DMS153 (cell line): ENCODE measurements at regions not wholly inside any gene's neighbourhood (a gene's known extent, or its start where the extent isn't known, plus 50 kb on each side); places are given as distances from the start of the nearest gene placed in this dataset.

Experiments used
- DNase-seq: peaks from one replicate; lab custom pipeline; 2025; lab: John Stamatoyannopoulos, UW

DNA sequence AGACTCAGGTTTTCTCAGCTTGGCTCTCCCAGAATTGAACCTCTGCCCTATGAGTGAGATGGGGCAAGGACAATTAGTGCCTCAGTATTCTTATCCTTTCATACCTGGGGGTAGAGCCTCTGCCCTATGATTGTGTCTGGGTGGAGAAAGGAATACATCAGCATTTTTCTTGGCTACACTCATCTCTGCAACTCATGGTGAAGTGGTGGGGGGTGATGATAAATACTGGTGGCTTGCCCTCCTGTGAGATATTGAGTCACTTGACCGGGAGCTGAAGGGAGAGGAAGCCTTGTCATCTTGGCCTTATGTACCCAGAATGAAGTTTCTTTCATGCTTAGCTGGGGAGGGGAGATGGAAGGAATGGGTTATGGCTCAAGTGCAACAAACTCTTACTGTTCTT, 71.3 kb upstream of the ENOX2 start:
- no peak for DNase-seq

DNA sequence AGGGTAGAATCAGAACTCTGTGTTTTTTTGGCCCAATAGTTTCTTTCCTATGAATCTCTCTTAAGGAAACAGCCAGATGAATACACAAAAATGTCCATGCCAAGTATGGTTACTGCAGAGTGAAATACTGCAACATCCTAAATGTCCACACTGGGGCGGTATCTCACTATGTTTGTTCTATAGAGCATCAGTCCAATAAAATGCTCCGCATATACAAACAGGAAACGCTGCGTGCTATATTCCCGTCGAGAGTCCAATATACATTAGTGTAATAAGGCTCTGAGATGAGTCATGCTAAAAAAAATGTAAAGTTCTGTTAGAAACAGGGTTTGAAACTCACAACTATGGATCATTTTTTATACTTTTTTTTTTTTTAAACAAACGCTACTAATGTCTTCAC, 72.9 kb upstream of the ENOX2 start:
- DNase-seq, result peak; percentile 61

DNA sequence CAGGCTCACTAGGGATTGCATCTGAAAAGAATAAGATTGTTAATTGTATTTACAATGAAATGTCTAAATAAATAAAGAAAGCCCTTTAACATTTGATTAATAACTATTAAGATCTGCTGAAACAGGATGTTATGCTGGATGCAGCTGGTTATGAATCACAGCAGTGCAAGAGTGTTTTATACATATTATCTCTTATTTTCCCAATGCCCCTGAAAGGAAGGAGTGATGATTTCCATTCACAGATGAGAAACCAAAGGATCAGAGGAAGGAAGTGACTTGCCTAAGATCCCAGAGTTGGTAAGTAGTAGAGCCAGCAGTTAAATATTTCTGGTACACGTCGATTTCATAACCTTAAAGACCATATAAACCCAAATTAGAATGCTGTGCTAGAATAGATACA, 76.3 kb upstream of the ARHGAP36 start:
- DNase-seq, result no peak

DNA sequence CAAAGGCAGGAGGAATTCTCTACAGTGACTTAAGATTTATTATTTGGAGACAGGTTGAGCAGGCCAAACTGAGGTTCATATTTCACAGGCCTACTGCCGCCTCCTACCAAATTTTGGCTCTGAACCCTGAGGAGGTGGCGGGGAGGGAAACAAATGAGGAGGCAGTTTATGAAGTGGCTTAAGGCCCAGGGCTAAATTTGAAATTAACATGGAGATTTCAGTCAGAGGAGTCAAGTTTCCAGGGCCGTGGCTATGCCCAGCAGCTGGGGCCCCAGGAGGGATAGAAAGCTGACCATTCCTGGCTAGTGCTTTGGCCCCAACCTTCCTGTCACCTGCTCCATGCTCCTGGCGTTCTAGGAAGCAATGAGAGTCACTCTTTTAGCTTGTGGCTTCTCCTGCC, 73.4 kb upstream of the ARHGAP36 start:
- DNase-seq, result no peak

DNA sequence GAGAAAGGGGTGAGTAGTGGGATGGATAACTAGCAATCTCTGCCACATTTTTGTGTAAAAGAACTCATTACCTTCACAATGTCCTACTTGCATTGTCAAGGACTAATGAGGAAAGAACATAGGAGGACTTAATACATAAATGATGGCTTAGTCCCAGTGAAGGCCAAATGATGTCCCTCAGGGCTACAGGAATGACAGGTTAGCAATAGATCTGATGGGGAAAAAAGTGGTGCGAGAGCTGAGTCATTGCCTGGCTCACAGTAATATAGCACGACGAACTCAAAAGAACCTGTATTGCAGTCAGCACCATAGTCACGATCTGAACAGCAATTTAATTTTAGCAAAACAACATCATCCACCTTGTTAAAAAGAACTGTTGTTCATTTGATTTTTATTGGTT, 70.9 kb upstream of the ARHGAP36 start:
- DNase-seq, result no peak

DNA sequence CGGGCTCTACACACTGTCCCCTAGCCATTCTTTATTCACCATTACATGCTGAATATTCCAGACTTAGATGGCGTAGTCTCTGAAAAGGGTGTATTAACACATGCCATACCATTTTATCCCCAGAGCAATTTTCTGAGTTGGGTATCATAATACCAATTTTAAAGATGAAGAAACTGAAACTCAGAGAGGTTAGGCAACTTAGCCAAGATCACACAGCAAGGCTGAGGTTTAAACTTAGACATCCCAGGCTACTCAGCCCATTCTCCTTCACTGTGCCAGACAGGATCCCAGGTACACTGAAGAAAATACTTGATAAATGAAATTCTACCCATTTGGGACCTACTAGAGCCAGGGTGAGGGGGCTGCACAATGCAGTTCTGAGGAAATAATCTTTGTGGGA, 67.4 kb upstream of the ARHGAP36 start:
- no peak for DNase-seq

DNA sequence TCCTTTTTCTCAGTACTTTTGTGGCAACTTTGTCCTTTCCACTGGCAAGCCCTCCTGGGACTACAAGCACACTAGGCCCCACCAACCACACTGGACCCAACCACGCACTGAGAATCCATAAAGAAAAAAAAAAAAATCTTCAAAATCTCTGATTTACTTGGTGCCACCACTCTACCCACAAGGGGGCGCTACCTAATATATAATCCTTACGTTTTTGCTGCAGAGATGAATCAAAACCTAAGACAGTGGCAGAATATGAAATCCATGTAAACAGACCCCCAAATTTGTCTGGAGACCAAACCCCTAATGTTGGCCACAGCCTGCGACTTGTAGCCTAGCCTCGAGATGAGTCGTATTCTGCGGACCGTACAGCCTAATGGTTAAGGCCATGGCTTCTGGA, 63.5 kb upstream of the ARHGAP36 start:
- no peak for DNase-seq

DNA sequence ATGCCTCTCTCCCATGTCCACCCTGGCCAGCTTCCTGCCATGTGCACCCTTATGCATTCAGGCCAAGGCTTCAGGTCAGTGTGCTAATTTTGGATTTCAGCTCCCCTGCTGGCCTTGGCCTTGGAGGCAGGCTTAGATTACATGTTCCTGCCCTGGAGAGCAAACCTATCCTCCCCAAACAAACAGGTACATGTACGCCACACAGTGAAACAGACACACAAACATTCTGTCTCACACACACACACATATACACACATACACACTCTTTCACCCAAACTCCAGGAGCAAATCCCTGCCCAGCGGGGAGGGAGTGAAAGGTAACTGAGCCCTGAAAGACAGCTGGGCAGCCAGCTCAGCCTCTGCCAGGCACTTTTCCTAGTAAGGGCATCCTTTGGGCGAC, 62.7 kb upstream of the ARHGAP36 start:
- no peak for DNase-seq

DNA sequence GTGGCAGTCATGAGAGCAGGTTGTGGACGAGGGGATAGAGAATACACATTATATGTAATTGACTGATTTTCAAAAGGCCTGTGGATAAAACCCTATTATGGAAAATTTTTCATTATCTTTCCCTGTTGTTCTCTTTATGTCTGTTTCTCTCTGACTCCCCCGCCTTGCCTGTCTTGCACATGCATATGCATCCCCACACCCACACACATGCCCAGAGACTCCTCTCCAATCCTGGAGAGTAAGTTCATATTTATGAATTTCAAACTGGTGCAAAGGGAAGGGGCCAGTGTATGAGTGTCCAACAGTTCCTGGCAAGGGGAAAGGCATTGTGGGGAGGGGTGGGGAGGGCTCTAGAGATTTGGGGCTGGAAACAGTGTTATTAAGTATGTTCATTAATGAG, 60.8 kb upstream of the ARHGAP36 start:
- no peak for DNase-seq

DNA sequence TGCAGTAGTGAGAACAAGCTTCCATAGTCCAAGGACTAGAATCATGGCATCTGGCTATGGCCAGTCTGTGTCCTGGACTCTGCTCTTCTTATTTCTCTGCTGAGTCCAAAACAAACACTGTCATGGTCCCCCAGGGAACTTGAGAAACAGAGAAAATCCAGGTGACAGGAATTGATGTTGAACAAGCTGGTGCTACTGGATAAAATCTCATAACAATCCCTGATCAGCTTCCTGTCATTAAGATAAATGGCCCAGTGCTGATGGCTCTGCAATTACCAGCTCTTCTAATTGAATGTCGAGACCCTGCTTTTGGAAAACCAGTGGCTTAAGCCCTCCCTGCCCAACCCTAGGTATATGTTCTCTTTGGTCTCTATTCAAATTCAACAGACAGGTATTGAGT, 58.8 kb upstream of the ARHGAP36 start:
- DNase-seq, result no peak
